ENCODE measurements at regions not wholly inside any gene's neighbourhood (a gene's known extent, or its start where the extent isn't known, plus 50 kb on each side); places are given as distances from the start of the nearest gene placed in this dataset.
"Not testable (repeated sequence)": the region's sequence is repeated elsewhere in the genome, so short reads cannot be mapped to it uniquely, and the experiment has no call there.

- Histone ChIP-seq H3K9me3 (no peaks in the 10 kb centered on the region), H3K36me3 (no peaks in the 10 kb centered on the region), H3K4me3 (no peak overlapping the region), H3K4me1 (replicated peaks) (no peaks in the 10 kb centered on the region), H3K27ac (no peak overlapping the region), H3K27me3 (replicated peaks; ENCODE audit: insufficient read depth) (no peaks in the 10 kb centered on the region)
- 93% methylated on average over 3 of the region's 3 CpGs for WGBS
- TF ChIP-seq POLR2AphosphoS5 (IDR thresholded peaks at IDR 0.05) = no peak
- no peak for TF ChIP-seq POLR2A (IDR thresholded peaks at IDR 0.05)
- TF ChIP-seq CTCF (IDR thresholded peaks at IDR 0.05) = no peak
- intact Hi-C loops (cut with DNase I) = no loop called here
- no peak for DNase-seq (ENCODE audit: low spot score)
These were observed 85.4 kb upstream of the MANSC4 start for GRCh38 chr12:27865421-27865820.

GRCh38 chr12:27864521-27864920, 84.5 kb upstream of the MANSC4 start:
- Histone ChIP-seq H3K36me3 (no peaks in the 10 kb centered on the region), H3K9me3 (no peaks in the 10 kb centered on the region), H3K27ac (no peak overlapping the region), H3K4me3 (no peak overlapping the region), H3K4me1 (replicated peaks) (no peaks in the 10 kb centered on the region), H3K27me3 (replicated peaks; ENCODE audit: insufficient read depth) (no peaks in the 10 kb centered on the region)
- 96% methylated on average over 2 of the region's 2 CpGs for WGBS
- no peak for DNase-seq (ENCODE audit: low spot score)
- intact Hi-C loops (cut with DNase I) = no loop called here
- TF ChIP-seq POLR2AphosphoS5 (IDR thresholded peaks at IDR 0.05) (no peak), CTCF (IDR thresholded peaks at IDR 0.05) (no peak), POLR2A (IDR thresholded peaks at IDR 0.05) (no peak)

- H3K36me3 ChIP-seq = no peaks in the 10 kb centered on the region
- no peak for DNase-seq (ENCODE audit: low spot score)
- no peaks in the 10 kb centered on the region for H3K27me3 ChIP-seq (replicated peaks; ENCODE audit: insufficient read depth)
- no peaks in the 10 kb centered on the region for H3K9me3 ChIP-seq
- H3K4me3 ChIP-seq = no peak overlapping the region
- TF ChIP-seq CTCF (IDR thresholded peaks at IDR 0.05) = no peak
- TF ChIP-seq POLR2AphosphoS5 (IDR thresholded peaks at IDR 0.05) = no peak
- TF ChIP-seq POLR2A (IDR thresholded peaks at IDR 0.05) = no peak
- H3K4me1 ChIP-seq (replicated peaks) = no peaks in the 10 kb centered on the region
- intact Hi-C loops (cut with DNase I) = no loop called here
- H3K27ac ChIP-seq = no peak overlapping the region
- WGBS = 85% methylated on average over 6 of the region's 6 CpGs
These were observed 83.8 kb upstream of the MANSC4 start for GRCh38 chr12:27863839-27864238.

- DNase-seq (ENCODE audit: low spot score) = no peak
- Histone ChIP-seq H3K27ac (no peak overlapping the region), H3K4me1 (replicated peaks) (no peaks in the 10 kb centered on the region), H3K4me3 (no peak overlapping the region), H3K27me3 (replicated peaks; ENCODE audit: insufficient read depth) (no peaks in the 10 kb centered on the region), H3K36me3 (no peaks in the 10 kb centered on the region), H3K9me3 (no peaks in the 10 kb centered on the region)
- intact Hi-C loops (cut with DNase I) = no loop called here
- TF ChIP-seq POLR2A (IDR thresholded peaks at IDR 0.05) (no peak), CTCF (IDR thresholded peaks at IDR 0.05) (no peak), POLR2AphosphoS5 (IDR thresholded peaks at IDR 0.05) (no peak)
- WGBS = 69% methylated on average over 8 of the region's 8 CpGs
These were observed 81.6 kb upstream of the MANSC4 start for GRCh38 chr12:27861428-27862167.

GRCh38 chr12:27859648-27860047, 79.6 kb upstream of the MANSC4 start:
- no peaks in the 10 kb centered on the region for H3K36me3 ChIP-seq
- H3K9me3 ChIP-seq = no peaks in the 10 kb centered on the region
- 89% methylated on average over 4 of the region's 4 CpGs for WGBS
- H3K27me3 ChIP-seq (replicated peaks; ENCODE audit: insufficient read depth) = no peaks in the 10 kb centered on the region
- no peaks in the 10 kb centered on the region for H3K4me1 ChIP-seq (replicated peaks)
- intact Hi-C loops (cut with DNase I) = no loop called here
- TF ChIP-seq CTCF (IDR thresholded peaks at IDR 0.05) (no peak), POLR2AphosphoS5 (IDR thresholded peaks at IDR 0.05) (no peak), POLR2A (IDR thresholded peaks at IDR 0.05) (no peak)
- no peak overlapping the region for H3K27ac ChIP-seq
- no peak for DNase-seq (ENCODE audit: low spot score)
- no peak overlapping the region for H3K4me3 ChIP-seq

- H3K27me3 ChIP-seq (replicated peaks; ENCODE audit: insufficient read depth); H3K4me1 ChIP-seq (replicated peaks); H3K9me3 ChIP-seq; H3K4me3 ChIP-seq; DNase-seq (ENCODE audit: low spot score); H3K27ac ChIP-seq; intact Hi-C loops (cut with DNase I); H3K36me3 ChIP-seq: not testable (repeated sequence)
These were observed 77.0 kb upstream of the MANSC4 start for GRCh38 chr12:27857006-27857405.

Measured in prostate gland (tissue), 2 donors.